ENCODE measurements at regions not wholly inside any gene's neighbourhood (a gene's known extent, or its start where the extent isn't known, plus 50 kb on each side); places are given as distances from the start of the nearest gene placed in this dataset.

GRCh38 chr11:29959488-29959887 is 57.3 kb downstream of the KCNA4 start:
- H3K27ac Mint-ChIP-seq: no peak overlapping the region
- no peaks in the 10 kb centered on the region for H3K27me3 Mint-ChIP-seq
- no peak overlapping the region for H3K4me3 Mint-ChIP-seq
- H3K9me3 Mint-ChIP-seq: peaks cover 4% of the 10 kb centered on the region
- H3K4me1 Mint-ChIP-seq: no peaks in the 10 kb centered on the region
- H3K36me3 Mint-ChIP-seq: no peaks in the 10 kb centered on the region
- no peak for ATAC-seq

- Mint-ChIP-seq H3K27ac (no peak overlapping the region), H3K9me3 (peaks cover 10% of the 10 kb centered on the region), H3K36me3 (no peaks in the 10 kb centered on the region), H3K4me3 (no peak overlapping the region), H3K4me1 (no peaks in the 10 kb centered on the region), H3K27me3 (no peaks in the 10 kb centered on the region)
- no peak for ATAC-seq
These were observed 59.4 kb downstream of the KCNA4 start for GRCh38 chr11:29957431-29957830.

GRCh38 chr11:29956076-29956556 is 60.7 kb downstream of the KCNA4 start:
- Mint-ChIP-seq H3K27me3 (no peaks in the 10 kb centered on the region), H3K36me3 (no peaks in the 10 kb centered on the region), H3K9me3 (peaks cover 7% of the 10 kb centered on the region), H3K4me3 (no peak overlapping the region), H3K27ac (no peak overlapping the region), H3K4me1 (no peaks in the 10 kb centered on the region)
- ATAC-seq: no peak

- ATAC-seq: no peak
- Mint-ChIP-seq H3K27me3 (no peaks in the 10 kb centered on the region), H3K4me1 (no peaks in the 10 kb centered on the region), H3K4me3 (no peak overlapping the region), H3K27ac (no peak overlapping the region), H3K36me3 (no peaks in the 10 kb centered on the region), H3K9me3 (no peaks in the 10 kb centered on the region)
These were observed 73.5 kb downstream of the KCNA4 start for GRCh38 chr11:29943347-29943746.

- ATAC-seq: no peak
- no peak overlapping the region for H3K27ac Mint-ChIP-seq
- H3K4me1 Mint-ChIP-seq: no peaks in the 10 kb centered on the region
- H3K36me3 Mint-ChIP-seq: no peaks in the 10 kb centered on the region
- H3K27me3 Mint-ChIP-seq: no peaks in the 10 kb centered on the region
- H3K9me3 Mint-ChIP-seq: peaks cover 4% of the 10 kb centered on the region
- no peak overlapping the region for H3K4me3 Mint-ChIP-seq
These were observed 79.3 kb downstream of the KCNA4 start for GRCh38 chr11:29937526-29937925.

GRCh38 chr11:29934115-29934638 is 82.7 kb downstream of the KCNA4 start:
- Mint-ChIP-seq H3K36me3 (no peaks in the 10 kb centered on the region), H3K27me3 (no peaks in the 10 kb centered on the region), H3K4me1 (no peaks in the 10 kb centered on the region), H3K4me3 (no peak overlapping the region), H3K9me3 (peaks cover 8% of the 10 kb centered on the region), H3K27ac (no peak overlapping the region)
- ATAC-seq: peak; percentile 12

- no peaks in the 10 kb centered on the region for H3K4me1 Mint-ChIP-seq
These were observed 100.8 kb downstream of the KCNA4 start for GRCh38 chr11:29916040-29916439.

GRCh38 chr11:29914203-29914930 is 102.5 kb downstream of the KCNA4 start:
- Mint-ChIP-seq H3K36me3 (no peaks in the 10 kb centered on the region), H3K27ac (no peak overlapping the region), H3K4me1 (no peaks in the 10 kb centered on the region), H3K4me3 (no peak overlapping the region), H3K9me3 (no peaks in the 10 kb centered on the region), H3K27me3 (no peaks in the 10 kb centered on the region)
- no peak for ATAC-seq

More at GRCh38 chr11:29916040-29916439, 100.8 kb downstream of the KCNA4 start:
- H3K36me3 Mint-ChIP-seq: no peaks in the 10 kb centered on the region
- H3K27ac Mint-ChIP-seq: no peak overlapping the region
- no peak for ATAC-seq
- no peaks in the 10 kb centered on the region for H3K9me3 Mint-ChIP-seq
- H3K4me3 Mint-ChIP-seq: no peak overlapping the region
- no peaks in the 10 kb centered on the region for H3K27me3 Mint-ChIP-seq

- H3K27ac Mint-ChIP-seq: no peak overlapping the region
- ATAC-seq: no peak
- H3K36me3 Mint-ChIP-seq: no peaks in the 10 kb centered on the region
- no peaks in the 10 kb centered on the region for H3K4me1 Mint-ChIP-seq
- H3K27me3 Mint-ChIP-seq: no peaks in the 10 kb centered on the region
- no peaks in the 10 kb centered on the region for H3K9me3 Mint-ChIP-seq
- no peak overlapping the region for H3K4me3 Mint-ChIP-seq
These were observed 103.5 kb downstream of the KCNA4 start for GRCh38 chr11:29913352-29913751.

GRCh38 chr11:29900382-29900781 is 116.4 kb downstream of the KCNA4 start:
- H3K36me3 Mint-ChIP-seq: no peaks in the 10 kb centered on the region
- H3K27ac Mint-ChIP-seq: no peak overlapping the region
- peaks cover 3% of the 10 kb centered on the region for H3K9me3 Mint-ChIP-seq
- no peaks in the 10 kb centered on the region for H3K4me1 Mint-ChIP-seq
- no peaks in the 10 kb centered on the region for H3K27me3 Mint-ChIP-seq
- H3K4me3 Mint-ChIP-seq: no peak overlapping the region
- ATAC-seq: no peak

GRCh38 chr11:29879560-29879959 is 137.3 kb downstream of the KCNA4 start:
- Mint-ChIP-seq H3K27me3 (no peaks in the 10 kb centered on the region), H3K36me3 (no peaks in the 10 kb centered on the region), H3K4me1 (no peaks in the 10 kb centered on the region), H3K27ac (no peak overlapping the region), H3K4me3 (no peak overlapping the region), H3K9me3 (peaks cover 5% of the 10 kb centered on the region)
- no peak for ATAC-seq

- H3K4me3 Mint-ChIP-seq: no peak overlapping the region
- ATAC-seq: no peak
- no peaks in the 10 kb centered on the region for H3K4me1 Mint-ChIP-seq
- H3K36me3 Mint-ChIP-seq: no peaks in the 10 kb centered on the region
- H3K9me3 Mint-ChIP-seq: peaks cover 8% of the 10 kb centered on the region
- H3K27ac Mint-ChIP-seq: no peak overlapping the region
- no peaks in the 10 kb centered on the region for H3K27me3 Mint-ChIP-seq
These were observed 140.6 kb downstream of the KCNA4 start for GRCh38 chr11:29876192-29876591.

- Mint-ChIP-seq H3K4me1 (no peaks in the 10 kb centered on the region), H3K27ac (no peak overlapping the region), H3K9me3 (no peaks in the 10 kb centered on the region), H3K36me3 (no peaks in the 10 kb centered on the region), H3K4me3 (no peak overlapping the region), H3K27me3 (no peaks in the 10 kb centered on the region)
- no peak for ATAC-seq
These were observed 169.6 kb downstream of the KCNA4 start for GRCh38 chr11:29847219-29847618.

- ATAC-seq: no peak
- Mint-ChIP-seq H3K4me3 (no peak overlapping the region), H3K36me3 (no peaks in the 10 kb centered on the region), H3K27me3 (no peaks in the 10 kb centered on the region), H3K4me1 (no peaks in the 10 kb centered on the region), H3K9me3 (no peaks in the 10 kb centered on the region), H3K27ac (no peak overlapping the region)
These were observed 172.0 kb downstream of the KCNA4 start for GRCh38 chr11:29844701-29845379.

GRCh38 chr11:29844031-29844430 is 172.8 kb downstream of the KCNA4 start:
- H3K9me3 Mint-ChIP-seq: no peaks in the 10 kb centered on the region

GRCh38 chr11:29842061-29842460 is 174.8 kb downstream of the KCNA4 start:
- Mint-ChIP-seq H3K27me3 (no peaks in the 10 kb centered on the region), H3K36me3 (no peaks in the 10 kb centered on the region), H3K4me1 (no peaks in the 10 kb centered on the region), H3K4me3 (no peak overlapping the region), H3K9me3 (no peaks in the 10 kb centered on the region), H3K27ac (no peak overlapping the region)
- ATAC-seq: no peak

More at GRCh38 chr11:29844031-29844430, 172.8 kb downstream of the KCNA4 start:
- ATAC-seq: no peak
- Mint-ChIP-seq H3K4me1 (no peaks in the 10 kb centered on the region), H3K4me3 (no peak overlapping the region), H3K27me3 (no peaks in the 10 kb centered on the region), H3K36me3 (no peaks in the 10 kb centered on the region), H3K27ac (no peak overlapping the region)
